OCI-LY7 (cell line): ENCODE measurements at regions not wholly inside any gene's neighbourhood (a gene's known extent, or its start where the extent isn't known, plus 50 kb on each side); places are given as distances from the start of the nearest gene placed in this dataset.

Experiments used
- BruUV-seq: library from RNA; stranded (reverse); fragments of 400-500 nt; replicated peaks from 2 replicates; lab custom pipeline; 2021; lab: Mats Ljungman, UMichigan
- CTCF ChIA-PET: fragments of 300-600 bp; sonication (Branson Sonifier 250); formaldehyde crosslinking; loops from one replicate; lab custom pipeline; 2022; ENCODE audit warnings: antibody characterized with exemption; ENCODE audit not compliant: unreplicated experiment; lab: Charles Lee
- POLR2A ChIA-PET: fragments of 300-600 bp; sonication (Branson Sonifier 250); formaldehyde crosslinking; loops from one replicate; lab custom pipeline; 2022; ENCODE audit warnings: antibody characterized with exemption; lab: Charles Lee
- DNase-seq: peaks from one replicate; pipeline ENCODE4 v3.0.0-alpha.2; 2015; ENCODE audit warnings: low spot score
- H2AFZ ChIP-seq: fragments of 200-600 bp; sonication (generic), shearing (Covaris generic); 2 replicates; pipeline ENCODE4 v1.6.1; 2014; ENCODE audit warnings: mild to moderate bottlenecking, antibody characterized with exemption, low read length, moderate library complexity
- H3K27ac ChIP-seq: fragments of 200-600 bp; sonication (generic); 2 replicates; pipeline ENCODE4 v1.5.1; 2014; ENCODE audit warnings: mixed run types, low read depth, mild to moderate bottlenecking, moderate library complexity, low read length, inconsistent platforms; ENCODE audit not compliant: poor library complexity, severe bottlenecking
- H3K36me3 ChIP-seq: fragments of 200-600 bp; sonication (generic); 2 replicates; pipeline ENCODE4 v1.6.1; 2014; ENCODE audit warnings: mild to moderate bottlenecking, antibody characterized with exemption, low read length, moderate library complexity, mixed read lengths; ENCODE audit not compliant: insufficient read depth
- H3K4me1 ChIP-seq: fragments of 200-600 bp; sonication (generic); 2 replicates; pipeline ENCODE4 v1.5.1; 2014; ENCODE audit warnings: mild to moderate bottlenecking, low read length; ENCODE audit not compliant: insufficient read depth, poor library complexity, severe bottlenecking
- H3K4me2 ChIP-seq: fragments of 200-600 bp; sonication (generic); 2 replicates; pipeline ENCODE4 v1.6.1; 2014; ENCODE audit warnings: mild to moderate bottlenecking, low read length
- H3K4me3 ChIP-seq: fragments of 200-600 bp; sonication (generic); 2 replicates; pipeline ENCODE4 v1.5.1; 2014; ENCODE audit warnings: mild to moderate bottlenecking, low read depth, low read length; ENCODE audit not compliant: poor library complexity, severe bottlenecking
- H3K79me2 ChIP-seq: fragments of 200-600 bp; sonication (generic); 2 replicates; pipeline ENCODE4 v1.6.1; 2016; ENCODE audit warnings: low read depth, mild to moderate bottlenecking, low read length, moderate library complexity, mixed read lengths; ENCODE audit not compliant: insufficient read depth
- H3K9me2 ChIP-seq: fragments of 200-600 bp; sonication (generic); 2 replicates; pipeline ENCODE4 v1.6.1; 2016; ENCODE audit warnings: mild to moderate bottlenecking, low read length, mixed read lengths; ENCODE audit not compliant: insufficient read depth
- H3K9me3 ChIP-seq: fragments of 200-600 bp; sonication (generic); 2 replicates; pipeline ENCODE4 v1.6.1; 2014; ENCODE audit warnings: mild to moderate bottlenecking, mixed run types, low read length, mixed read lengths
- H4K20me1 ChIP-seq: fragments of 200-600 bp; sonication (generic); 2 replicates; pipeline ENCODE4 v1.6.1; 2014; ENCODE audit warnings: mild to moderate bottlenecking, antibody characterized with exemption, low read length, moderate library complexity, mixed read lengths; ENCODE audit not compliant: insufficient read depth
- EZH2phosphoT487 ChIP-seq: fragments of 200-600 bp; sonication (generic); IDR thresholded peaks from 2 replicates; pipeline ENCODE4 v1.6.1; 2018; ENCODE audit warnings: low read depth, borderline replicate concordance, mild to moderate bottlenecking, mixed run types, antibody characterized with exemption, low read length, moderate library complexity, mixed read lengths
- intact Hi-C: fragments of 100-400 bp; cut with micrococcal nuclease; formaldehyde crosslinking; loops from one replicate; pipeline ENCODE4 v1.10.0; 2022; ENCODE audit not compliant: unreplicated experiment
- TF ChIP-seq, protein P1 (sequence below): fragments of 200-600 bp; sonication (generic); conservative IDR thresholded peaks from 2 replicates; pipeline ENCODE4 v1.5.1; 2014; ENCODE audit warnings: mild to moderate bottlenecking, antibody characterized with exemption, low read length, moderate library complexity, mixed read lengths

DNA sequence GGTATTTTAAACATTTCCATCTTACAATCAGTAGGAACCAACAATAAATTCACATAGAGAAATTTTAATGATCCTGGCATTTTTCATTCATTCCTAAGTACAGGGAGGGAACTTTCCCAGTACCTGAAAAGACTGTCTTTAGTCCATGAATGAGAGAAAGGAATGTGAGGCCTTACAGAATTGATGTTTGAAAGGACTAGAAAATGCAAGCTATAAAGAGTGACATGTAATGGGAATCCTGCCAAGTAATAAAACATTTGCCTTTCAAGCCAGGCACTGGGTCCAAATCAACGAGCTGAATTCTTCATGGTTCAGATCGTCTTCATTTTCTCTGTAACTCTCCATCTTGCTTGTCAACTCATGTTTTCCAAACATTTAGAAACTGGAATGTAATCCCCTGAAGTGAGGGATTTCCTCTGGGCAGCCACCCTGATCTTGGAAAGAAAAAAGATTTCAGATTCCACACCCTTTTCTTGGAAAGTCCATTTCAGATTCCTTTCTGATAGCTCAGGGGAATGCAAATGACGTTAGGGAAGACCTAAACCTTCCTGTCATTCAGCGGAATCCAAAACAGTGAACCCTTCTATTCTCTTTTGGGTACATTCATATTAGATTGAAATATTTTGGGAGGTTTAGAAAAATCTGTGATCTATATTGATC lies 315.8 kb downstream of the SH3GL2 start:
- Histone ChIP-seq H3K79me2 (no peaks in the 10 kb centered on the region), H2AFZ (no peak overlapping the region), H3K9me2 (no peaks in the 10 kb centered on the region), H3K9me3 (no peaks in the 10 kb centered on the region), H3K36me3 (no peaks in the 10 kb centered on the region), H3K4me2 (no peak overlapping the region), H3K4me3 (no peak overlapping the region), H4K20me1 (no peaks in the 10 kb centered on the region), H3K4me1 (no peaks in the 10 kb centered on the region), H3K27ac (no peak overlapping the region)
- ChIA-PET POLR2A (interaction anchor here (0.6 kb wide), 2 partner anchors 638 to 1745 kb away, joined by 3 read pairs; no protein-coding TSS in a partner anchor), CTCF (no interaction called here)
- no peak for DNase-seq
- intact Hi-C loops: no loop called here
- BruUV-seq: no TSS peak
- no peak for TF ChIP-seq EZH2phosphoT487
- TF ChIP-seq, protein P1, sequence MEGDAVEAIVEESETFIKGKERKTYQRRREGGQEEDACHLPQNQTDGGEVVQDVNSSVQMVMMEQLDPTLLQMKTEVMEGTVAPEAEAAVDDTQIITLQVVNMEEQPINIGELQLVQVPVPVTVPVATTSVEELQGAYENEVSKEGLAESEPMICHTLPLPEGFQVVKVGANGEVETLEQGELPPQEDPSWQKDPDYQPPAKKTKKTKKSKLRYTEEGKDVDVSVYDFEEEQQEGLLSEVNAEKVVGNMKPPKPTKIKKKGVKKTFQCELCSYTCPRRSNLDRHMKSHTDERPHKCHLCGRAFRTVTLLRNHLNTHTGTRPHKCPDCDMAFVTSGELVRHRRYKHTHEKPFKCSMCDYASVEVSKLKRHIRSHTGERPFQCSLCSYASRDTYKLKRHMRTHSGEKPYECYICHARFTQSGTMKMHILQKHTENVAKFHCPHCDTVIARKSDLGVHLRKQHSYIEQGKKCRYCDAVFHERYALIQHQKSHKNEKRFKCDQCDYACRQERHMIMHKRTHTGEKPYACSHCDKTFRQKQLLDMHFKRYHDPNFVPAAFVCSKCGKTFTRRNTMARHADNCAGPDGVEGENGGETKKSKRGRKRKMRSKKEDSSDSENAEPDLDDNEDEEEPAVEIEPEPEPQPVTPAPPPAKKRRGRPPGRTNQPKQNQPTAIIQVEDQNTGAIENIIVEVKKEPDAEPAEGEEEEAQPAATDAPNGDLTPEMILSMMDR: no peak

DNA sequence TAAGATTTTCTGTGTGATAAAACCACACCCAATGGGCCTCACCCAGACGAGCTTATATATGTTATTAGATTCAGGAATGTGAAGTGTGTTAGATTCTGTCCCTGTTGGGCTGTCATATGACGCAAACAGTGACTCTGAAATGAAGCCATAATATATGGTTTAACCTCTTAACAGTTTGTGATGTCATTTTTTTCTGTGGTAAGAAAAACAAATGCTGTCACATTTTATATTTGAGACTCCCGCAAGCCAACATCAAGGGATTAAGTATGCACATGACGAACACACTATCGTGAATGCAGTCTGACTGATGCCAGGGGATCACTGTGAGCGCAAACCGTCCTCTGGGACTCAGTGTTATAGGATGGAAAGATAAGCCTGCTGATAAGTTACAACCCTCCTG lies 321.7 kb downstream of the SH3GL2 start:
- no peak overlapping the region for H3K27ac ChIP-seq
- CTCF ChIA-PET: no interaction called here
- POLR2A ChIA-PET: no interaction called here
- TF ChIP-seq, protein P1: no peak
- no peak for TF ChIP-seq EZH2phosphoT487
- H3K4me1 ChIP-seq: no peaks in the 10 kb centered on the region
- no peak for DNase-seq
- intact Hi-C loops: no loop called here
- no peaks in the 10 kb centered on the region for H3K36me3 ChIP-seq
- H2AFZ ChIP-seq: no peak overlapping the region
- H3K4me3 ChIP-seq: no peak overlapping the region
- no peaks in the 10 kb centered on the region for H3K79me2 ChIP-seq
- no TSS peak for BruUV-seq
- H3K9me3 ChIP-seq: no peaks in the 10 kb centered on the region
- H4K20me1 ChIP-seq: no peaks in the 10 kb centered on the region
- no peaks in the 10 kb centered on the region for H3K9me2 ChIP-seq
- no peak overlapping the region for H3K4me2 ChIP-seq

DNA sequence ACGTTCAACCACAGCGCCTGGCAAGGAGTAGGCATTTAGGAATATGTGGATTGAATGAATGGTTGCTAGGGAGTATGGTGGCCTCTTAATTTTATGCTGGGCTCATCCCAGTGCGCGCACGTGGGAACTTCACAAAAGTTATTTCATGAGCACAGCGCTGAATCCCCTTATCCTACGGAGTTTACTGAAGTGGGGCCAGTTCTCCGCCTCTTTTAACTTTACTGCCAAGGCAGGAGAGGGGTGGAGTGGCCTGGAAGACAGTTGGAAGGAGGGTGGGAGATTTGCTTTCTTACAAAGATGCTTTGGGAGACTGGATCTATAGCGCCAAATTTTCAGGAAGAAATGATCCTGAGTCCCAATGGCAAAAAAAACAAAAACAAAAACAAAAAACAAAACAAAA lies 326.5 kb downstream of the SH3GL2 start:
- ChIA-PET POLR2A (no interaction called here), CTCF (no interaction called here)
- Histone ChIP-seq H3K79me2 (no peaks in the 10 kb centered on the region), H3K4me1 (no peaks in the 10 kb centered on the region), H3K9me2 (no peaks in the 10 kb centered on the region), H2AFZ (no peak overlapping the region), H3K36me3 (no peaks in the 10 kb centered on the region), H3K4me2 (no peak overlapping the region), H4K20me1 (no peaks in the 10 kb centered on the region), H3K4me3 (no peak overlapping the region), H3K9me3 (no peaks in the 10 kb centered on the region), H3K27ac (no peak overlapping the region)
- TF ChIP-seq EZH2phosphoT487: no peak
- TF ChIP-seq, protein P1: no peak
- intact Hi-C loops: no loop called here
- no peak for DNase-seq
- BruUV-seq: no TSS peak
